H1 (cell line): ENCODE measurements at regions not wholly inside any gene's neighbourhood (a gene's known extent, or its start where the extent isn't known, plus 50 kb on each side); places are given as distances from the start of the nearest gene placed in this dataset.

Experiments used
- CTCF ChIA-PET: fragments of 300-600 bp; sonication (Branson Sonifier 250); formaldehyde crosslinking; loops from one replicate; lab custom pipeline; 2021; ENCODE audit not compliant: partially characterized antibody; lab: Charles Lee
- POLR2A ChIA-PET: fragments of 300-600 bp; sonication (Branson Sonifier 250); formaldehyde crosslinking; loops from one replicate; lab custom pipeline; 2021; ENCODE audit warnings: inconsistent platforms; ENCODE audit not compliant: partially characterized antibody; lab: Charles Lee
- DNase-seq, 2 experiments: peaks; one replicate each; pipeline versions ENCODE4 v3.0.0 to v3.0.0-alpha.2; 2010 to 2022; ENCODE audit warnings: low spot score in 2 of 2, low read depth in 1 of 2, mixed read lengths in 1 of 2
- FAIRE-seq: peaks from 2 replicates; lab custom pipeline; 2011; peaks lifted over from hg19 to GRCh38; lab: Jason Lieb, UNC
- H2AFZ ChIP-seq: 2 replicates; pipeline ENCODE4 v1.8.1; 2012; ENCODE audit warnings: low read length, inconsistent platforms
- H2AK5ac ChIP-seq: 2 replicates; pipeline ENCODE4 v1.6.1; 2013; ENCODE audit warnings: low read depth, low read length
- H2BK120ac ChIP-seq: replicated peaks from 2 replicates; pipeline ENCODE3; 2013; ENCODE audit warnings: low read depth, low read length, inconsistent platforms
- H2BK12ac ChIP-seq: 2 replicates; pipeline ENCODE4 v1.6.1; 2013; ENCODE audit warnings: low read depth, low read length
- H2BK15ac ChIP-seq: 2 replicates; pipeline ENCODE4 v1.6.1; 2013; ENCODE audit warnings: low read length
- H2BK20ac ChIP-seq: 2 replicates; pipeline ENCODE4 v1.6.1; 2013; ENCODE audit warnings: low read length
- H2BK5ac ChIP-seq: 2 replicates; pipeline ENCODE4 v1.6.1; 2013; ENCODE audit warnings: low read depth, low read length
- H3K14ac ChIP-seq: 2 replicates; pipeline ENCODE4 v1.6.1; 2013; ENCODE audit warnings: inconsistent platforms; ENCODE audit not compliant: insufficient read length
- H3K18ac ChIP-seq: 2 replicates; pipeline ENCODE4 v1.6.1; 2013; ENCODE audit warnings: low read length; ENCODE audit errors: extremely low read depth
- H3K23ac ChIP-seq: 2 replicates; pipeline ENCODE4 v1.6.1; 2013; ENCODE audit warnings: inconsistent platforms; ENCODE audit not compliant: insufficient read length
- H3K23me2 ChIP-seq: 2 replicates; pipeline ENCODE4 v1.6.1; 2013; ENCODE audit warnings: low read depth, low read length
- H3K27ac ChIP-seq: 2 replicates; pipeline ENCODE4 v1.6.1; 2011; ENCODE audit warnings: low read depth, low read length, inconsistent platforms
- H3K27me3 ChIP-seq, 4 experiments: replicated peaks in 1 of 4; 1 replicate in 1 of 4; 2 replicates in 3 of 4; pipeline versions ENCODE4 v1.6.1 to v1.8.1; 2011 to 2013; ENCODE audit warnings: low read length in 3 of 4, mild to moderate bottlenecking in 3 of 4, inconsistent platforms in 2 of 4, mixed read lengths in 2 of 4, moderate library complexity in 1 of 4; ENCODE audit not compliant: control insufficient read depth in 3 of 4, insufficient read depth in 3 of 4; ENCODE audit errors: extremely low read depth in 1 of 4
- H3K36me3 ChIP-seq, 4 experiments: 2 replicates each; pipeline versions ENCODE4 v1.6.1 to v1.8.1; 2011 to 2013; ENCODE audit warnings: mild to moderate bottlenecking in 4 of 4, low read length in 3 of 4, moderate library complexity in 2 of 4, control low read depth in 1 of 4, inconsistent platforms in 1 of 4; ENCODE audit not compliant: insufficient read depth in 4 of 4, control insufficient read depth in 2 of 4
- H3K4ac ChIP-seq: replicated peaks from 2 replicates; pipeline ENCODE3; 2013; ENCODE audit warnings: low read length, low read depth, mixed read lengths, inconsistent platforms; ENCODE audit not compliant: insufficient read length
- H3K4me1 ChIP-seq, 4 experiments: replicated peaks in 1 of 4; 1 replicate in 1 of 4; 2 replicates in 3 of 4; pipeline versions ENCODE4 v1.6.1 to v1.8.1; 2011 to 2013; ENCODE audit warnings: low read length in 3 of 4, inconsistent platforms in 2 of 4, mixed read lengths in 1 of 4; ENCODE audit not compliant: insufficient read depth in 4 of 4, control insufficient read depth in 3 of 4
- H3K4me2 ChIP-seq, 2 experiments: 2 replicates each; pipeline versions ENCODE4 v1.6.1 to v1.8.1; 2011 to 2013; ENCODE audit warnings: low read depth in 2 of 2, low read length in 2 of 2, control low read depth in 1 of 2, inconsistent platforms in 1 of 2, mild to moderate bottlenecking in 1 of 2; ENCODE audit not compliant: insufficient read depth in 1 of 2
- H3K4me3 ChIP-seq, 4 experiments: fragments of 200-600, 300-600 bp in 1 of 4; sonication (generic), shearing (Covaris generic), sonication (Bioruptor Twin) in 1 of 4; 2 replicates each; pipeline versions ENCODE4 v1.5.1 to v1.8.1; 2011 to 2016; ENCODE audit warnings: low read length in 4 of 4, low read depth in 3 of 4, control low read depth in 2 of 4, inconsistent platforms in 2 of 4, mild to moderate bottlenecking in 2 of 4, mixed read lengths in 1 of 4, moderate library complexity in 1 of 4; ENCODE audit not compliant: insufficient read depth in 2 of 4; ENCODE audit errors: extremely low read depth in 1 of 4
- H3K56ac ChIP-seq: replicated peaks from 2 replicates; pipeline ENCODE3; 2013; ENCODE audit warnings: low read depth, mild to moderate bottlenecking, mixed read lengths, low read length, inconsistent platforms; ENCODE audit not compliant: insufficient read length
- H3K79me1 ChIP-seq: 2 replicates; pipeline ENCODE4 v1.6.1; 2013; ENCODE audit warnings: low read depth, low read length, control low read depth
- H3K79me2 ChIP-seq, 2 experiments: 2 replicates each; pipeline versions ENCODE4 v1.6.1 to v1.8.1; 2012 to 2013; ENCODE audit warnings: low read length in 2 of 2, mild to moderate bottlenecking in 2 of 2, inconsistent platforms in 1 of 2; ENCODE audit not compliant: insufficient read depth in 2 of 2, control insufficient read depth in 1 of 2
- H3K9ac ChIP-seq, 4 experiments: replicated peaks in 1 of 4; 1 replicate in 1 of 4; 2 replicates in 3 of 4; pipeline versions ENCODE4 v1.6.1 to v1.8.1; 2011 to 2013; ENCODE audit warnings: low read depth in 3 of 4, low read length in 3 of 4, control low read depth in 2 of 4, mild to moderate bottlenecking in 2 of 4, moderate library complexity in 2 of 4, inconsistent platforms in 1 of 4; ENCODE audit errors: extremely low read depth in 1 of 4
- H3K9me3 ChIP-seq, 2 experiments: 2 replicates each; pipeline versions ENCODE4 v1.6.1 to v1.8.1; 2012 to 2013; ENCODE audit warnings: mild to moderate bottlenecking in 2 of 2, moderate library complexity in 2 of 2, control low read depth in 1 of 2, inconsistent platforms in 1 of 2, low read depth in 1 of 2, low read length in 1 of 2, mixed read lengths in 1 of 2; ENCODE audit not compliant: insufficient read depth in 2 of 2
- H4K20me1 ChIP-seq, 2 experiments: replicated peaks in 1 of 2; 2 replicates each; pipeline versions ENCODE3 to v1.8.1; 2011 to 2013; ENCODE audit warnings: inconsistent platforms in 2 of 2, low read length in 2 of 2, mild to moderate bottlenecking in 1 of 2; ENCODE audit not compliant: insufficient read depth in 2 of 2, control insufficient read depth in 1 of 2
- H4K5ac ChIP-seq: 2 replicates; pipeline ENCODE4 v1.6.1; 2013; ENCODE audit warnings: low read length, low read depth, mixed read lengths, inconsistent platforms; ENCODE audit not compliant: insufficient read length
- H4K8ac ChIP-seq: 2 replicates; pipeline ENCODE4 v1.8.0; 2013; ENCODE audit warnings: mild to moderate bottlenecking, moderate library complexity, low read length, inconsistent platforms; ENCODE audit not compliant: insufficient read depth; ENCODE audit errors: extremely low read depth
- H4K91ac ChIP-seq: replicated peaks from 2 replicates; pipeline ENCODE3; 2013; ENCODE audit warnings: low read length, mixed read lengths, inconsistent platforms; ENCODE audit not compliant: insufficient read length
- ASH2L ChIP-seq: fragments of 200-600, 300-600 bp; sonication (generic); IDR thresholded peaks from one replicate; pipeline ENCODE4 v1.7.1; 2017; ENCODE audit warnings: low read length
- NANOG ChIP-seq: IDR thresholded peaks from 2 replicates; pipeline ENCODE4 v1.6.1; 2011; ENCODE audit warnings: low read length, low read depth, mild to moderate bottlenecking, inconsistent platforms; ENCODE audit not compliant: insufficient read depth, poor library complexity, severe bottlenecking
- SAP30 ChIP-seq: fragments of 300-600 bp; sonication (generic); IDR thresholded peaks from 2 replicates; pipeline ENCODE4 v1.7.1; 2012; ENCODE audit warnings: low read length, moderate library complexity, mild to moderate bottlenecking, inconsistent platforms; ENCODE audit not compliant: insufficient read depth, insufficient replicate concordance
- SRF ChIP-seq: IDR thresholded peaks from 2 replicates; pipeline ENCODE4 v1.6.1; 2011; ENCODE audit warnings: mild to moderate bottlenecking, low read depth, low read length, moderate library complexity
- SUZ12 ChIP-seq: fragments of 200-600 bp; sonication (generic); IDR thresholded peaks from 2 replicates; pipeline ENCODE4 v1.6.1; 2012; ENCODE audit warnings: mild to moderate bottlenecking, inconsistent platforms, low read length, moderate library complexity, mixed read lengths
- TBP ChIP-seq: IDR thresholded peaks from 2 replicates; pipeline ENCODE4 v1.6.1; 2011; ENCODE audit warnings: low read depth, low read length, improper control_type of control experiment
- TEAD4 ChIP-seq: IDR thresholded peaks from 2 replicates; pipeline ENCODE4 v1.6.1; 2012; ENCODE audit warnings: low read depth, low read length, inconsistent platforms, mixed read lengths
- WGBS, 2 experiments: shearing (Covaris generic) in 1 of 2; methylation state at CpG; one replicate each; pipeline versions ENCODE4 v1.1.6 to v1.1.7; 2013 to 2015; ENCODE audit warnings: low lambda C conversion rate in 2 of 2, mixed read lengths in 2 of 2, inconsistent platforms in 1 of 2, low coverage in 1 of 2, missing lambda C conversion rate in 1 of 2; ENCODE audit not compliant: insufficient replicate concordance in 2 of 2, insufficient coverage in 1 of 2, insufficient read length in 1 of 2; ENCODE audit errors: extremely low coverage in 1 of 2, missing lambda C conversion rate in 1 of 2; 5-methylcytosine and 5-hydroxymethylcytosine counted together

- Histone ChIP-seq H3K27ac (no peak overlapping the region), H3K36me3 (no peaks in the 10 kb centered on the region), H3K14ac (no peak overlapping the region), H3K27me3 (no peaks in the 10 kb centered on the region), H4K20me1 (no peaks in the 10 kb centered on the region), H3K23me2 (no peaks in the 10 kb centered on the region), H3K4me2 (no peak overlapping the region), H3K56ac (no peak overlapping the region), H3K23ac (no peak overlapping the region), H2AFZ (no peak overlapping the region), H3K9ac (no peak overlapping the region), H2BK20ac (no peak overlapping the region), H3K79me1 (no peaks in the 10 kb centered on the region), H4K91ac (no peak overlapping the region), H2AK5ac (no peak overlapping the region), H2BK120ac (no peak overlapping the region), H2BK15ac (no peak overlapping the region), H3K79me2 (no peaks in the 10 kb centered on the region), H3K4ac (no peak overlapping the region), H3K4me1 (no peaks in the 10 kb centered on the region; a peak in 1 of 7 replicates), H2BK5ac (no peak overlapping the region), H3K18ac (no peak overlapping the region), H3K4me3 (no peak overlapping the region), H2BK12ac (no peak overlapping the region), H4K5ac (no peak overlapping the region), H3K9me3 (no peaks in the 10 kb centered on the region), H4K8ac (no peak overlapping the region)
- ChIA-PET CTCF (no interaction called here), POLR2A (no interaction called here)
- FAIRE-seq (no peak), DNase-seq (no peak)
- WGBS, 2 experiments = 88% methylated on average over 1 of the region's 1 CpG; no CpG with 5 or more reads in 1 of the 2 experiments
- TF ChIP-seq SUZ12 = no peak
- TF ChIP-seq SAP30 = no peak
- TF ChIP-seq ASH2L = no peak
- no peak for TF ChIP-seq NANOG
- TF ChIP-seq TBP = no peak
- TF ChIP-seq SRF = no peak
- no peak for TF ChIP-seq TEAD4
Observed at GRCh38 chr1:96887501-96887900, 165.9 kb downstream of the PTBP2 start.
